ENCODE measurements at regions not wholly inside any gene's neighbourhood (a gene's known extent, or its start where the extent isn't known, plus 50 kb on each side); places are given as distances from the start of the nearest gene placed in this dataset. TPM values are rescaled to one million over a fixed set of nuclear protein-coding genes. Genes with fewer than 3 reads are reported as not detected.

DNA sequence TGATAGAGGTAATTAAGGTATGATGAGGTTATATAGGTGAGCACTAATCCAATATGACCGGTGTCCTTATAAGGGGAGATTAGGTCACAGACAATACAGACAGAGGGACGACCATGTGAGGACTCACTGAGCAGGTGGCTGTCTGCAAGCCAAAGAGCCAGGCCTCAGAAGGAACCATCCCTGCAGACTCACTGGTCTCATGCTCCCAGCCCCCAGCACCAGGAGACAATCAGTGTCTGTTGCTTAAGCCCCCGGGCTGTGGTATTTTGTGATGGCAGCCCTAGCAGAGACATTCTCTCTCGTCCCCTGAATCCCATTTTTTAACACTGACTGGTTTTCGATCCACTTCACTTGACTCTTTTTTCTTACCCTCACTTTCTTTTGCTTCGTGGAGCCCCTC lies 51.9 kb upstream of the PABPC3 start:
- Histone ChIP-seq H2AFZ (peak overlapping the region; percentile 43; the same call in 1 of the 2 replicates), H3K27me3 (ENCODE audit: insufficient read depth) (peaks cover 27% of the 10 kb centered on the region), H3K36me3 (ENCODE audit: insufficient read depth) (no peaks in the 10 kb centered on the region), H3K9me2 (ENCODE audit: insufficient read depth) (no peaks in the 10 kb centered on the region), H3F3A (replicated peaks; ENCODE audit: low read depth) (no peaks in the 10 kb centered on the region), H3K4me1 (ENCODE audit: insufficient read depth) (peaks cover 4% of the 10 kb centered on the region; the same call in 1 of the 2 replicates), H3K27ac (ENCODE audit: low read depth) (no peak overlapping the region), H4K20me1 (replicated peaks; ENCODE audit: insufficient read depth) (no peaks in the 10 kb centered on the region), H3K4me2 (no peak overlapping the region), H3K79me2 (replicated peaks; ENCODE audit: insufficient read depth) (no peaks in the 10 kb centered on the region), H3K4me3 (no peak overlapping the region)
- Mint-ChIP-seq H3K4me1 (peaks cover 10% of the 10 kb centered on the region; the same call in 2 of the 3 replicates), H3K27me3 (ENCODE audit: insufficient read depth, low read depth, poor library complexity) (peaks cover 28% of the 10 kb centered on the region), H3K9me3 (no peaks in the 10 kb centered on the region), H3K4me3 (no peak overlapping the region), H3K36me3 (ENCODE audit: low read depth) (no peaks in the 10 kb centered on the region), H3K27ac (no peak overlapping the region)
- TF ChIP-seq JUNB (IDR thresholded peaks at IDR 0.05; ENCODE audit: unreplicated experiment), result no peak
- no peak for TF ChIP-seq STAT1 (IDR thresholded peaks at IDR 0.05; ENCODE audit: unreplicated experiment)
- TF ChIP-seq POLR2AphosphoS5 (IDR thresholded peaks at IDR 0.05; ENCODE audit: low read depth), result no peak
- no peak for TF ChIP-seq EZH2phosphoT487 (IDR thresholded peaks at IDR 0.05; ENCODE audit: unreplicated experiment)
- TF ChIP-seq, protein P1, sequence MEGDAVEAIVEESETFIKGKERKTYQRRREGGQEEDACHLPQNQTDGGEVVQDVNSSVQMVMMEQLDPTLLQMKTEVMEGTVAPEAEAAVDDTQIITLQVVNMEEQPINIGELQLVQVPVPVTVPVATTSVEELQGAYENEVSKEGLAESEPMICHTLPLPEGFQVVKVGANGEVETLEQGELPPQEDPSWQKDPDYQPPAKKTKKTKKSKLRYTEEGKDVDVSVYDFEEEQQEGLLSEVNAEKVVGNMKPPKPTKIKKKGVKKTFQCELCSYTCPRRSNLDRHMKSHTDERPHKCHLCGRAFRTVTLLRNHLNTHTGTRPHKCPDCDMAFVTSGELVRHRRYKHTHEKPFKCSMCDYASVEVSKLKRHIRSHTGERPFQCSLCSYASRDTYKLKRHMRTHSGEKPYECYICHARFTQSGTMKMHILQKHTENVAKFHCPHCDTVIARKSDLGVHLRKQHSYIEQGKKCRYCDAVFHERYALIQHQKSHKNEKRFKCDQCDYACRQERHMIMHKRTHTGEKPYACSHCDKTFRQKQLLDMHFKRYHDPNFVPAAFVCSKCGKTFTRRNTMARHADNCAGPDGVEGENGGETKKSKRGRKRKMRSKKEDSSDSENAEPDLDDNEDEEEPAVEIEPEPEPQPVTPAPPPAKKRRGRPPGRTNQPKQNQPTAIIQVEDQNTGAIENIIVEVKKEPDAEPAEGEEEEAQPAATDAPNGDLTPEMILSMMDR (conservative IDR thresholded peaks at IDR 0.05; ENCODE audit: low read depth in 2 of 2), result no peak
- DNase-seq (ENCODE audit: low spot score), result no peak
- no peak for ATAC-seq

Small RNA genes in the stretch of these regions (small RNA-seq; reads per million reads assigned to genes)
- gene AL590099.1 (ENCODE audit: low replicate concordance), result not detected
- not detected for gene LSP1P1 (ENCODE audit: low replicate concordance)

All from GM23338 (cell line).